ENCODE measurements at regions not wholly inside any gene's neighbourhood (a gene's known extent, or its start where the extent isn't known, plus 50 kb on each side); places are given as distances from the start of the nearest gene placed in this dataset.

DNA sequence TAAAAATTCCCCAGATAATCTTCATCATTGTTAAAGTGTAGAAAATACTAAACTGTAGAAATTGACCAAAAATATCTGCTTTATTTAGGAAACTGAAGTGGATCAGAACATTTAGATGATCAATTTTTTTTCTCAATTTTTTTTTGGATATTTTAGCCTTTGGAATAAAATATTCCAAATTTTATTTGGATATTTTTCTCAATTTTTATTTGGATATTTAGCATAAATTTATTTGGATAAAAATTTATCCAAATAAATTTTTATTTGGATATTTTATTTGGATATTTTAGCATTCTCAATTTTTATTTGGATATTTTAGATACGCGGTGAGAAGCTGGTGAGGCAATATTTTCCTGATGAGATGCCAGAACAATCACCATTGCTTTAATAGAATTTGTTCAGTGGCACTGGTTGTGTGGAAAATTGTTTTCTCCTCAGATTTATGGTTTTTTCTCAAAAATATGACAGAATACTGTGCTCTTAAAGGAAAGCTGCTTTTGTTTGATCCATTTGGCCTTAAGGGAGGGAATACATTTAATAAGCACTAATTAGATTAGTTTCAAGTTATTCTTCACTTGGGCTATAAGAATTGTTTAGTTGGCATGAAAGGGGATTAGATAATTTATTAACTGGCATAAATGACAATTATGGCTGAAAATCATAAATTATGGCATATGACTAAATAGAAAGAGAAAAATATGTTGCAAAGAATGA lies 470.1 kb downstream of the MFSD1 start:
- 69% methylated on average over 2 of the region's 2 CpGs for WGBS (ENCODE audit: insufficient coverage, low coverage, low lambda C conversion rate, missing lambda C conversion rate)
- ATAC-seq (no peak), DNase-seq (no peak)
- TF ChIP-seq, protein P1, sequence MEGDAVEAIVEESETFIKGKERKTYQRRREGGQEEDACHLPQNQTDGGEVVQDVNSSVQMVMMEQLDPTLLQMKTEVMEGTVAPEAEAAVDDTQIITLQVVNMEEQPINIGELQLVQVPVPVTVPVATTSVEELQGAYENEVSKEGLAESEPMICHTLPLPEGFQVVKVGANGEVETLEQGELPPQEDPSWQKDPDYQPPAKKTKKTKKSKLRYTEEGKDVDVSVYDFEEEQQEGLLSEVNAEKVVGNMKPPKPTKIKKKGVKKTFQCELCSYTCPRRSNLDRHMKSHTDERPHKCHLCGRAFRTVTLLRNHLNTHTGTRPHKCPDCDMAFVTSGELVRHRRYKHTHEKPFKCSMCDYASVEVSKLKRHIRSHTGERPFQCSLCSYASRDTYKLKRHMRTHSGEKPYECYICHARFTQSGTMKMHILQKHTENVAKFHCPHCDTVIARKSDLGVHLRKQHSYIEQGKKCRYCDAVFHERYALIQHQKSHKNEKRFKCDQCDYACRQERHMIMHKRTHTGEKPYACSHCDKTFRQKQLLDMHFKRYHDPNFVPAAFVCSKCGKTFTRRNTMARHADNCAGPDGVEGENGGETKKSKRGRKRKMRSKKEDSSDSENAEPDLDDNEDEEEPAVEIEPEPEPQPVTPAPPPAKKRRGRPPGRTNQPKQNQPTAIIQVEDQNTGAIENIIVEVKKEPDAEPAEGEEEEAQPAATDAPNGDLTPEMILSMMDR (IDR thresholded peaks at IDR 0.05), result no peak
- no peak for TF ChIP-seq POLR2A (IDR thresholded peaks at IDR 0.05)
- intact Hi-C loops (cut with DNase I), result no loop called here
- no peaks in the 10 kb centered on the region for H3K9me3 ChIP-seq
- no peaks in the 10 kb centered on the region for H3K4me1 ChIP-seq
- no peak overlapping the region for H3K4me3 ChIP-seq
- no peak overlapping the region for H3K27ac ChIP-seq
- no peaks in the 10 kb centered on the region for H3K27me3 ChIP-seq
- H3K36me3 ChIP-seq, result no peaks in the 10 kb centered on the region

DNA sequence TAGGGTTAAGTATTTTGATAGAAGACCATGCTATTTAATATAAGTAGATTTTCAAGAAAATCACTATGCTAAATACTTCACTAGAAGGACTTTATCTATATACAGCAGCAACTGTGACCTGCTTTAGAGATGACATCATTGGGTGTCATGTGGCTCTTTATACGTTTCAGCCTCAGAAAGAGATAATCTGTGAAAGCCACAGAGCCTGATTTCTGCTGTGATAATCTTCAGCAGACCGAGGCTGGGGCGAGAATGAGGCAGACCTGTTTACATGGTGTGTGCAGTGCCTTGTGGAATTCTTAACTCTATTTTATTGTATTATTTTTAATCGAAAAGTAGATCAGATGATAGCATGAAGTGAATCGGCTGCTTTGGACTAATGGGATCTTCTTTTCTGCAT lies 471.2 kb downstream of the MFSD1 start:
- H3K27me3 ChIP-seq, result no peaks in the 10 kb centered on the region
- H3K36me3 ChIP-seq, result no peaks in the 10 kb centered on the region
- no peaks in the 10 kb centered on the region for H3K4me1 ChIP-seq
- TF ChIP-seq POLR2A (IDR thresholded peaks at IDR 0.05), result no peak
- TF ChIP-seq, protein P1 (IDR thresholded peaks at IDR 0.05), result no peak
- H3K9me3 ChIP-seq, result no peaks in the 10 kb centered on the region
- ATAC-seq, result no peak
- no peak overlapping the region for H3K4me3 ChIP-seq
- intact Hi-C loops (cut with DNase I), result no loop called here
- no peak overlapping the region for H3K27ac ChIP-seq
- no peak for DNase-seq
- WGBS (ENCODE audit: insufficient coverage, low coverage, low lambda C conversion rate, missing lambda C conversion rate), result 66% methylated on average over 3 of the region's 5 CpGs

DNA sequence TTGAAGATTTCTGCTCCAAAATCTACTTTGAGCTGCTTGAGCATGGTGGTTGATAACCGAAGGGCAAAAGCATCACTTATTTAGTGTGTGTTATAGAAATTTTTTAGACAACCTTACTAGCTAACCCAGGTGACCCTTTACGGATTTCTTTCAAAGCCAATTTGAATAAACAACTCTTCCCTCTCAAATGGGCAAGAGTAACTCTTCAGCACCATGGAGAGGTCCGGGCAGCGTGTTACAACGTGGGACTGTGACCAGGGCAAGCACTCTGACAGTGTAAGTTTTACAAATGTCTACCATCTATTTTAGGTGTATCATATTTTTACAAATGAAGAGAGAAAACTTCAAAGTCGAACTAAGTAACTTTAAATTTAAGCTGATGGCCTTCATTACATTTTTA lies 471.8 kb downstream of the MFSD1 start:
- 9% methylated on average over 6 of the region's 6 CpGs for WGBS (ENCODE audit: insufficient coverage, low coverage, low lambda C conversion rate, missing lambda C conversion rate)
- TF ChIP-seq, protein P1 (IDR thresholded peaks at IDR 0.05), result no peak
- TF ChIP-seq POLR2A (IDR thresholded peaks at IDR 0.05), result no peak
- H3K27ac ChIP-seq, result no peak overlapping the region
- H3K4me3 ChIP-seq, result no peak overlapping the region
- DNase-seq (peak in 2 of 3 donors; percentile 26 to 54), ATAC-seq (peak in 3 of 4 donors; percentile 66 to 71 (median 69))
- no peaks in the 10 kb centered on the region for H3K36me3 ChIP-seq
- H3K9me3 ChIP-seq, result no peaks in the 10 kb centered on the region
- intact Hi-C loops (cut with DNase I), result no loop called here
- H3K27me3 ChIP-seq, result no peaks in the 10 kb centered on the region
- H3K4me1 ChIP-seq, result no peaks in the 10 kb centered on the region

DNA sequence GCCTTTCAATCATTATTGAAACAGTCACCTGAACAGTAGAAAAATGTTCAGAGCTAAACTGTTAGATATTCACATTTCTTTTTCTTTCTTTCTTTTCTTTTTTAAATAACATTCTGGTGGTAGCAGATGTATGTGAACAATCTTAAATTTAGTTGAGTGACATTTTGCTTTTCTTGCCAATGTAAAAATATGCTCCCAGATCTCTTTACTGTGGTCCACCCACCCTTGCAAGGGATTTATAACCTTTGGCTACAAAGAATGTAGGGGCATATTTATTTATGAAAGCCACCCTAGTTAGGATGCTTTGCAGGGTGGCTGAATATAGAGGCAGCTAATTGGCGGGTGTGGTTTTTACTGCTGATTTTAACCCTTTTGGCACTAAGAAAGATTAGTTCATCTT lies 473.9 kb downstream of the MFSD1 start:
- H3K27me3 ChIP-seq, result no peaks in the 10 kb centered on the region
- H3K4me1 ChIP-seq, result no peaks in the 10 kb centered on the region
- no peak for TF ChIP-seq POLR2A (IDR thresholded peaks at IDR 0.05)
- TF ChIP-seq, protein P1 (IDR thresholded peaks at IDR 0.05), result no peak
- H3K36me3 ChIP-seq, result no peaks in the 10 kb centered on the region
- WGBS (ENCODE audit: insufficient coverage, low coverage, low lambda C conversion rate, missing lambda C conversion rate), result 45% methylated on average over 1 of the region's 1 CpG
- no peak overlapping the region for H3K27ac ChIP-seq
- ATAC-seq (no peak), DNase-seq (no peak)
- intact Hi-C loops (cut with DNase I), result no loop called here
- no peaks in the 10 kb centered on the region for H3K9me3 ChIP-seq
- no peak overlapping the region for H3K4me3 ChIP-seq
